SK-N-SH (cell line): ENCODE measurements at regions not wholly inside any gene's neighbourhood (a gene's known extent, or its start where the extent isn't known, plus 50 kb on each side); places are given as distances from the start of the nearest gene placed in this dataset.

Experiments
- CTCF ChIA-PET: fragments of 300-600, 350-600 bp; formaldehyde crosslinking; extraction: SDS; loops from one replicate; lab custom pipeline; 2021; lab: Yijun Ruan, JAX
- POLR2A ChIA-PET: fragments of 350-600 bp; sonication (Branson Sonifier 250); formaldehyde crosslinking; extraction: SDS; loops from one replicate; lab custom pipeline; 2020; ENCODE audit warnings: antibody characterized with exemption, inconsistent platforms; lab: Yijun Ruan, JAX
- DNase-seq: peaks from one replicate; pipeline ENCODE4 v3.0.0; 2012
- H2AFZ ChIP-seq: fragments of 200-600 bp; sonication (generic); 2 replicates; pipeline ENCODE4 v1.8.1; 2016; ENCODE audit warnings: antibody characterized with exemption, mild to moderate bottlenecking, low read depth
- H3F3A ChIP-seq: fragments of 200-600 bp; sonication (generic); replicated peaks from 2 replicates; pipeline ENCODE3; 2016; ENCODE audit warnings: antibody characterized with exemption, mild to moderate bottlenecking; ENCODE audit not compliant: insufficient read depth
- H3K27ac ChIP-seq, 2 experiments: fragments of 200-500 bp in 1 of 2; fragments of 200-600 bp in 1 of 2; sonication (Bioruptor generic) in 1 of 2; sonication (generic), shearing (Covaris generic) in 1 of 2; 2 replicates each; pipeline versions ENCODE4 v1.5.1 to v1.6.1; 2014 to 2016; ENCODE audit warnings: low read depth in 2 of 2, inconsistent platforms in 1 of 2, low read length in 1 of 2, mild to moderate bottlenecking in 1 of 2, mixed read lengths in 1 of 2
- H3K27me3 ChIP-seq: fragments of 200-600 bp; sonication (generic), shearing (Covaris generic); 2 replicates; pipeline ENCODE4 v1.6.1; 2016; ENCODE audit warnings: mixed run types; ENCODE audit not compliant: insufficient read depth
- H3K36me3 ChIP-seq, 2 experiments: fragments of 200-500 bp in 1 of 2; fragments of 200-600 bp in 1 of 2; sonication (Bioruptor generic) in 1 of 2; sonication (generic) in 1 of 2; replicated peaks in 1 of 2; 2 replicates each; pipeline versions ENCODE3 to v1.5.1; 2014 to 2016; ENCODE audit warnings: low read length in 1 of 2, mild to moderate bottlenecking in 1 of 2; ENCODE audit not compliant: insufficient read depth in 2 of 2, control insufficient read depth in 1 of 2
- H3K4me1 ChIP-seq, 2 experiments: fragments of 200-500 bp in 1 of 2; fragments of 200-600 bp in 1 of 2; sonication (Bioruptor generic) in 1 of 2; sonication (generic), shearing (Covaris generic) in 1 of 2; 2 replicates each; pipeline versions ENCODE4 v1.5.1 to v1.6.1; 2014 to 2016; ENCODE audit warnings: low read depth in 1 of 2, low read length in 1 of 2, mixed run types in 1 of 2; ENCODE audit not compliant: insufficient read depth in 2 of 2, control insufficient read depth in 1 of 2
- H3K4me2 ChIP-seq: fragments of 200-600 bp; sonication (generic), shearing (Covaris generic); 2 replicates; pipeline ENCODE4 v1.6.1; 2017; ENCODE audit warnings: mixed run types
- H3K4me3 ChIP-seq, 2 experiments: fragments of 200-500 bp in 1 of 2; fragments of 200-600 bp in 1 of 2; sonication (Bioruptor generic) in 1 of 2; sonication (generic), shearing (Covaris generic) in 1 of 2; 2 replicates each; pipeline versions ENCODE4 v1.5.1 to v1.8.1; 2014 to 2016; ENCODE audit warnings: low read depth in 2 of 2, inconsistent platforms in 1 of 2, low read length in 1 of 2, mild to moderate bottlenecking in 1 of 2, mixed read lengths in 1 of 2, moderate library complexity in 1 of 2
- H3K79me2 ChIP-seq: fragments of 200-600 bp; sonication (generic); 2 replicates; pipeline ENCODE4 v1.8.1; 2017; ENCODE audit warnings: mild to moderate bottlenecking; ENCODE audit not compliant: insufficient read depth
- H3K9ac ChIP-seq: fragments of 200-600 bp; sonication (generic); 2 replicates; pipeline ENCODE4 v1.6.1; 2017; ENCODE audit warnings: mixed run types
- H3K9me2 ChIP-seq: fragments of 200-600 bp; sonication (generic); 2 replicates; pipeline ENCODE4 v1.6.1; 2017; ENCODE audit warnings: mixed run types
- H3K9me3 ChIP-seq: fragments of 200-600 bp; sonication (generic); 2 replicates; pipeline ENCODE4 v1.6.1; 2017; ENCODE audit warnings: mixed run types, mild to moderate bottlenecking, moderate library complexity
- H4K20me1 ChIP-seq: fragments of 200-600 bp; sonication (generic); 2 replicates; pipeline ENCODE4 v1.6.1; 2017; ENCODE audit warnings: mild to moderate bottlenecking, mixed run types; ENCODE audit not compliant: insufficient read depth
- FOXM1 ChIP-seq: IDR thresholded peaks from 2 replicates; pipeline ENCODE4 v1.4.0; 2012; ENCODE audit warnings: low read depth, mild to moderate bottlenecking
- GABPA ChIP-seq: IDR thresholded peaks from 2 replicates; pipeline ENCODE4 v1.4.0; 2012; ENCODE audit warnings: low read depth, mild to moderate bottlenecking
- IRF3 ChIP-seq: fragments of 150-350 bp; IDR thresholded peaks from 2 replicates; pipeline ENCODE4 v1.6.1; 2016; ENCODE audit warnings: mild to moderate bottlenecking, low read depth, low read length
- JUND ChIP-seq: IDR thresholded peaks from 2 replicates; pipeline ENCODE4 v1.4.0; 2012
- MAX ChIP-seq: IDR thresholded peaks from 2 replicates; pipeline ENCODE4 v1.4.0; 2012; ENCODE audit warnings: low read depth
- MEF2A ChIP-seq: IDR thresholded peaks from 2 replicates; pipeline ENCODE4 v1.4.0; 2012; ENCODE audit warnings: low read depth, borderline replicate concordance
- NFIC ChIP-seq: IDR thresholded peaks from 2 replicates; pipeline ENCODE4 v1.4.0; 2012; ENCODE audit warnings: borderline replicate concordance
- RXRA ChIP-seq: IDR thresholded peaks from 2 replicates; pipeline ENCODE4 v1.4.0; 2012; ENCODE audit warnings: low read depth, mild to moderate bottlenecking, borderline replicate concordance
- TAF1 ChIP-seq: IDR thresholded peaks from 2 replicates; pipeline ENCODE4 v1.6.1; 2012; ENCODE audit warnings: low read depth, mild to moderate bottlenecking, low read length, moderate library complexity, borderline replicate concordance
- TCF12 ChIP-seq: IDR thresholded peaks from 2 replicates; pipeline ENCODE4 v1.4.0; 2012
- TEAD4 ChIP-seq: IDR thresholded peaks from 2 replicates; pipeline ENCODE4 v1.4.0; 2012; ENCODE audit warnings: mild to moderate bottlenecking, borderline replicate concordance; ENCODE audit not compliant: insufficient read depth
- YY1 ChIP-seq: IDR thresholded peaks from 2 replicates; pipeline ENCODE4 v1.4.0; 2012; ENCODE audit warnings: low read depth, mild to moderate bottlenecking
- WGBS: methylation state at CpG from one replicate; pipeline ENCODE4 v1.1.6; 2017; ENCODE audit warnings: low lambda C conversion rate; 5-methylcytosine and 5-hydroxymethylcytosine counted together
- TF ChIP-seq, protein P1 (sequence below): IDR thresholded peaks from 2 replicates; pipeline ENCODE4 v1.6.1; 2012; ENCODE audit warnings: mild to moderate bottlenecking, low read depth, low read length, moderate library complexity
- TF ChIP-seq, protein P2 (sequence below): IDR thresholded peaks from 2 replicates; pipeline ENCODE4; 2012

- H3K27ac ChIP-seq: no peak overlapping the region
- 83% methylated on average over 3 of the region's 3 CpGs for WGBS
- no peaks in the 10 kb centered on the region for H3K79me2 ChIP-seq
- no peak for DNase-seq
- no peaks in the 10 kb centered on the region for H3F3A ChIP-seq
- H3K36me3 ChIP-seq: no peaks in the 10 kb centered on the region
- no peak overlapping the region for H3K9ac ChIP-seq
- POLR2A ChIA-PET: no interaction called here
- TF ChIP-seq, protein P1, sequence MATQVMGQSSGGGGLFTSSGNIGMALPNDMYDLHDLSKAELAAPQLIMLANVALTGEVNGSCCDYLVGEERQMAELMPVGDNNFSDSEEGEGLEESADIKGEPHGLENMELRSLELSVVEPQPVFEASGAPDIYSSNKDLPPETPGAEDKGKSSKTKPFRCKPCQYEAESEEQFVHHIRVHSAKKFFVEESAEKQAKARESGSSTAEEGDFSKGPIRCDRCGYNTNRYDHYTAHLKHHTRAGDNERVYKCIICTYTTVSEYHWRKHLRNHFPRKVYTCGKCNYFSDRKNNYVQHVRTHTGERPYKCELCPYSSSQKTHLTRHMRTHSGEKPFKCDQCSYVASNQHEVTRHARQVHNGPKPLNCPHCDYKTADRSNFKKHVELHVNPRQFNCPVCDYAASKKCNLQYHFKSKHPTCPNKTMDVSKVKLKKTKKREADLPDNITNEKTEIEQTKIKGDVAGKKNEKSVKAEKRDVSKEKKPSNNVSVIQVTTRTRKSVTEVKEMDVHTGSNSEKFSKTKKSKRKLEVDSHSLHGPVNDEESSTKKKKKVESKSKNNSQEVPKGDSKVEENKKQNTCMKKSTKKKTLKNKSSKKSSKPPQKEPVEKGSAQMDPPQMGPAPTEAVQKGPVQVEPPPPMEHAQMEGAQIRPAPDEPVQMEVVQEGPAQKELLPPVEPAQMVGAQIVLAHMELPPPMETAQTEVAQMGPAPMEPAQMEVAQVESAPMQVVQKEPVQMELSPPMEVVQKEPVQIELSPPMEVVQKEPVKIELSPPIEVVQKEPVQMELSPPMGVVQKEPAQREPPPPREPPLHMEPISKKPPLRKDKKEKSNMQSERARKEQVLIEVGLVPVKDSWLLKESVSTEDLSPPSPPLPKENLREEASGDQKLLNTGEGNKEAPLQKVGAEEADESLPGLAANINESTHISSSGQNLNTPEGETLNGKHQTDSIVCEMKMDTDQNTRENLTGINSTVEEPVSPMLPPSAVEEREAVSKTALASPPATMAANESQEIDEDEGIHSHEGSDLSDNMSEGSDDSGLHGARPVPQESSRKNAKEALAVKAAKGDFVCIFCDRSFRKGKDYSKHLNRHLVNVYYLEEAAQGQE: no peak
- H2AFZ ChIP-seq: no peak overlapping the region
- no peaks in the 10 kb centered on the region for H3K9me2 ChIP-seq
- H3K4me1 ChIP-seq: no peaks in the 10 kb centered on the region; a peak in 1 of 4 replicates
- H3K4me2 ChIP-seq: no peak overlapping the region
- H3K27me3 ChIP-seq: no peaks in the 10 kb centered on the region
- no peak overlapping the region for H3K4me3 ChIP-seq
- no peaks in the 10 kb centered on the region for H4K20me1 ChIP-seq
- CTCF ChIA-PET: no interaction called here
- no peaks in the 10 kb centered on the region for H3K9me3 ChIP-seq
Observed at GRCh38 chr12:42807766-42808165, 218.2 kb upstream of the PRICKLE1 start.

DNA sequence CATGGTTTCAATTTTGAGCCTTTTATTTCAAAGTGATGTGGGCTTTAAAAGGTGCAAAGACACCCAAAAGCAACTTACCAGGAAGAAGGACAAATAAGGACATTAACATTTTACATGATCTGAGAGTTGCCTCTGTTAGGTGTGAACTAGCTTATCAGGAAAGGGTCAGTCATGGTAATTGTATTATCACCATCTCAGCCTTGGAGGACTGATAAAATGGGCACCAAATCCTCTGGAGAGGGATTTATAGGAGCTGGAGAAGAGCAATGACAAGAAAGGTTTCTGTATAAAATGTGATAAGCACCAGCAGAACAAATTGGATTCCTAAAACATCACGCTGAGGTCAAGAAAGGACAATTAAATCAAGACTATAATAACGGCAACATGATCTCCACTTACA lies 217.7 kb upstream of the PRICKLE1 start:
- Histone ChIP-seq H3K27me3 (no peaks in the 10 kb centered on the region), H2AFZ (no peak overlapping the region), H3K36me3 (no peaks in the 10 kb centered on the region), H3K4me1 (no peaks in the 10 kb centered on the region; a peak in 1 of 4 replicates), H3K79me2 (no peaks in the 10 kb centered on the region), H3K9ac (no peak overlapping the region), H3K4me2 (no peak overlapping the region), H3K4me3 (no peak overlapping the region), H4K20me1 (no peaks in the 10 kb centered on the region), H3F3A (no peaks in the 10 kb centered on the region), H3K9me3 (no peaks in the 10 kb centered on the region), H3K27ac (no peak overlapping the region), H3K9me2 (no peaks in the 10 kb centered on the region)
- POLR2A ChIA-PET: no interaction called here
- WGBS: 69% methylated on average over 2 of the region's 2 CpGs
- CTCF ChIA-PET: no interaction called here
- TF ChIP-seq TCF12 (no peak), IRF3 (no peak), FOXM1 (no peak), NFIC (no peak), TEAD4 (no peak), MEF2A (no peak), MAX (no peak), YY1 (no peak), GABPA (no peak), TAF1 (no peak), RXRA (no peak), JUND (no peak)
- TF ChIP-seq, protein P2, sequence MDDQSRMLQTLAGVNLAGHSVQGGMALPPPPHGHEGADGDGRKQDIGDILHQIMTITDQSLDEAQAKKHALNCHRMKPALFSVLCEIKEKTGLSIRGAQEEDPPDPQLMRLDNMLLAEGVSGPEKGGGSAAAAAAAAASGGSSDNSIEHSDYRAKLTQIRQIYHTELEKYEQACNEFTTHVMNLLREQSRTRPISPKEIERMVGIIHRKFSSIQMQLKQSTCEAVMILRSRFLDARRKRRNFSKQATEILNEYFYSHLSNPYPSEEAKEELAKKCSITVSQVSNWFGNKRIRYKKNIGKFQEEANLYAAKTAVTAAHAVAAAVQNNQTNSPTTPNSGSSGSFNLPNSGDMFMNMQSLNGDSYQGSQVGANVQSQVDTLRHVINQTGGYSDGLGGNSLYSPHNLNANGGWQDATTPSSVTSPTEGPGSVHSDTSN: no peak
- TF ChIP-seq, protein P1: no peak
- no peak for DNase-seq
